ENCODE measurements at regions not wholly inside any gene's neighbourhood (a gene's known extent, or its start where the extent isn't known, plus 50 kb on each side); places are given as distances from the start of the nearest gene placed in this dataset.

- Histone ChIP-seq H3K4me3 (ENCODE audit: low read depth, low read length) (no peak overlapping the region), H3K36me3 (ENCODE audit: control insufficient read depth, insufficient read depth, low read length) (no peaks in the 10 kb centered on the region), H3K4me1 (ENCODE audit: control insufficient read depth, insufficient read depth, low read length) (no peaks in the 10 kb centered on the region), H3K9me3 (ENCODE audit: control insufficient read depth, insufficient read depth, low read length) (no peaks in the 10 kb centered on the region), H3K9ac (ENCODE audit: low read depth, low read length) (no peak overlapping the region), H3K27me3 (ENCODE audit: control insufficient read depth, insufficient read depth, low read length) (no peaks in the 10 kb centered on the region)
These were observed 120.7 kb upstream of the MVB12B start for GRCh38 chr9:126205845-126206498.

GRCh38 chr9:126207256-126207655 lies 119.4 kb upstream of the MVB12B start:
- H3K9ac ChIP-seq (ENCODE audit: low read depth, low read length): no peak overlapping the region
- H3K9me3 ChIP-seq (ENCODE audit: control insufficient read depth, insufficient read depth, low read length): no peaks in the 10 kb centered on the region
- H3K27me3 ChIP-seq (ENCODE audit: control insufficient read depth, insufficient read depth, low read length): no peaks in the 10 kb centered on the region
- H3K4me3 ChIP-seq (ENCODE audit: low read depth, low read length): no peak overlapping the region
- no peaks in the 10 kb centered on the region for H3K36me3 ChIP-seq (ENCODE audit: control insufficient read depth, insufficient read depth, low read length)
- no peaks in the 10 kb centered on the region for H3K4me1 ChIP-seq (ENCODE audit: control insufficient read depth, insufficient read depth, low read length)

GRCh38 chr9:126208216-126208758 lies 118.3 kb upstream of the MVB12B start:
- Histone ChIP-seq H3K9me3 (ENCODE audit: control insufficient read depth, insufficient read depth, low read length) (no peaks in the 10 kb centered on the region), H3K4me3 (ENCODE audit: low read depth, low read length) (no peak overlapping the region), H3K4me1 (ENCODE audit: control insufficient read depth, insufficient read depth, low read length) (no peaks in the 10 kb centered on the region), H3K27me3 (ENCODE audit: control insufficient read depth, insufficient read depth, low read length) (no peaks in the 10 kb centered on the region), H3K36me3 (ENCODE audit: control insufficient read depth, insufficient read depth, low read length) (no peaks in the 10 kb centered on the region), H3K9ac (ENCODE audit: low read depth, low read length) (no peak overlapping the region)

GRCh38 chr9:126211441-126212074 lies 115.1 kb upstream of the MVB12B start:
- Histone ChIP-seq H3K4me1 (ENCODE audit: control insufficient read depth, insufficient read depth, low read length) (no peaks in the 10 kb centered on the region), H3K9ac (ENCODE audit: low read depth, low read length) (no peak overlapping the region), H3K9me3 (ENCODE audit: control insufficient read depth, insufficient read depth, low read length) (no peaks in the 10 kb centered on the region), H3K27me3 (ENCODE audit: control insufficient read depth, insufficient read depth, low read length) (no peaks in the 10 kb centered on the region), H3K36me3 (ENCODE audit: control insufficient read depth, insufficient read depth, low read length) (no peaks in the 10 kb centered on the region), H3K4me3 (ENCODE audit: low read depth, low read length) (no peak overlapping the region)

GRCh38 chr9:126215486-126215885 lies 111.1 kb upstream of the MVB12B start:
- no peaks in the 10 kb centered on the region for H3K9me3 ChIP-seq (ENCODE audit: control insufficient read depth, insufficient read depth, low read length)
- H3K36me3 ChIP-seq (ENCODE audit: control insufficient read depth, insufficient read depth, low read length): no peaks in the 10 kb centered on the region
- H3K4me1 ChIP-seq (ENCODE audit: control insufficient read depth, insufficient read depth, low read length): peaks cover 6% of the 10 kb centered on the region
- H3K4me3 ChIP-seq (ENCODE audit: low read depth, low read length): no peak overlapping the region
- H3K9ac ChIP-seq (ENCODE audit: low read depth, low read length): no peak overlapping the region
- no peaks in the 10 kb centered on the region for H3K27me3 ChIP-seq (ENCODE audit: control insufficient read depth, insufficient read depth, low read length)

GRCh38 chr9:126216826-126217225 lies 109.8 kb upstream of the MVB12B start:
- Histone ChIP-seq H3K9ac (ENCODE audit: low read depth, low read length) (no peak overlapping the region), H3K27me3 (ENCODE audit: control insufficient read depth, insufficient read depth, low read length) (no peaks in the 10 kb centered on the region), H3K9me3 (ENCODE audit: control insufficient read depth, insufficient read depth, low read length) (no peaks in the 10 kb centered on the region), H3K4me3 (ENCODE audit: low read depth, low read length) (no peak overlapping the region), H3K36me3 (ENCODE audit: control insufficient read depth, insufficient read depth, low read length) (no peaks in the 10 kb centered on the region), H3K4me1 (ENCODE audit: control insufficient read depth, insufficient read depth, low read length) (peaks cover 6% of the 10 kb centered on the region)

- H3K27me3 ChIP-seq (ENCODE audit: control insufficient read depth, insufficient read depth, low read length): no peaks in the 10 kb centered on the region
These were observed 109.4 kb upstream of the MVB12B start for GRCh38 chr9:126217250-126217653.

GRCh38 chr9:126217797-126218196 lies 108.8 kb upstream of the MVB12B start:
- Histone ChIP-seq H3K36me3 (ENCODE audit: control insufficient read depth, insufficient read depth, low read length) (no peaks in the 10 kb centered on the region), H3K4me1 (ENCODE audit: control insufficient read depth, insufficient read depth, low read length) (peaks cover 6% of the 10 kb centered on the region), H3K9ac (ENCODE audit: low read depth, low read length) (no peak overlapping the region), H3K9me3 (ENCODE audit: control insufficient read depth, insufficient read depth, low read length) (no peaks in the 10 kb centered on the region), H3K27me3 (ENCODE audit: control insufficient read depth, insufficient read depth, low read length) (no peaks in the 10 kb centered on the region), H3K4me3 (ENCODE audit: low read depth, low read length) (no peak overlapping the region)

More at GRCh38 chr9:126217250-126217653, 109.4 kb upstream of the MVB12B start:
- no peak overlapping the region for H3K4me3 ChIP-seq (ENCODE audit: low read depth, low read length)
- no peak overlapping the region for H3K9ac ChIP-seq (ENCODE audit: low read depth, low read length)
- no peaks in the 10 kb centered on the region for H3K9me3 ChIP-seq (ENCODE audit: control insufficient read depth, insufficient read depth, low read length)
- no peaks in the 10 kb centered on the region for H3K36me3 ChIP-seq (ENCODE audit: control insufficient read depth, insufficient read depth, low read length)
- H3K4me1 ChIP-seq (ENCODE audit: control insufficient read depth, insufficient read depth, low read length): peaks cover 6% of the 10 kb centered on the region

GRCh38 chr9:126218359-126219125 lies 108.1 kb upstream of the MVB12B start:
- H3K9me3 ChIP-seq (ENCODE audit: control insufficient read depth, insufficient read depth, low read length): no peaks in the 10 kb centered on the region
- H3K4me1 ChIP-seq (ENCODE audit: control insufficient read depth, insufficient read depth, low read length): peaks cover 6% of the 10 kb centered on the region
- no peaks in the 10 kb centered on the region for H3K36me3 ChIP-seq (ENCODE audit: control insufficient read depth, insufficient read depth, low read length)
- no peaks in the 10 kb centered on the region for H3K27me3 ChIP-seq (ENCODE audit: control insufficient read depth, insufficient read depth, low read length)
- no peak overlapping the region for H3K4me3 ChIP-seq (ENCODE audit: low read depth, low read length)
- no peak overlapping the region for H3K9ac ChIP-seq (ENCODE audit: low read depth, low read length)

GRCh38 chr9:126219166-126219565 lies 107.5 kb upstream of the MVB12B start:
- Histone ChIP-seq H3K4me3 (ENCODE audit: low read depth, low read length) (no peak overlapping the region), H3K4me1 (ENCODE audit: control insufficient read depth, insufficient read depth, low read length) (peaks cover 6% of the 10 kb centered on the region), H3K9me3 (ENCODE audit: control insufficient read depth, insufficient read depth, low read length) (no peaks in the 10 kb centered on the region), H3K27me3 (ENCODE audit: control insufficient read depth, insufficient read depth, low read length) (no peaks in the 10 kb centered on the region), H3K9ac (ENCODE audit: low read depth, low read length) (no peak overlapping the region), H3K36me3 (ENCODE audit: control insufficient read depth, insufficient read depth, low read length) (no peaks in the 10 kb centered on the region)

- Histone ChIP-seq H3K4me1 (ENCODE audit: control insufficient read depth, insufficient read depth, low read length) (peaks cover 6% of the 10 kb centered on the region), H3K36me3 (ENCODE audit: control insufficient read depth, insufficient read depth, low read length) (no peaks in the 10 kb centered on the region), H3K9me3 (ENCODE audit: control insufficient read depth, insufficient read depth, low read length) (no peaks in the 10 kb centered on the region), H3K9ac (ENCODE audit: low read depth, low read length) (no peak overlapping the region), H3K4me3 (ENCODE audit: low read depth, low read length) (no peak overlapping the region), H3K27me3 (ENCODE audit: control insufficient read depth, insufficient read depth, low read length) (no peaks in the 10 kb centered on the region)
These were observed 107.0 kb upstream of the MVB12B start for GRCh38 chr9:126219648-126220063.
